ENCODE measurements at regions not wholly inside any gene's neighbourhood (a gene's known extent, or its start where the extent isn't known, plus 50 kb on each side); places are given as distances from the start of the nearest gene placed in this dataset.

- TF ChIP-seq CTCF (IDR thresholded peaks at IDR 0.05) (no peak), EP300 (IDR thresholded peaks at IDR 0.05; ENCODE audit: low read depth) (no peak), POLR2A (IDR thresholded peaks at IDR 0.05) (no peak), POLR2AphosphoS5 (IDR thresholded peaks at IDR 0.05) (no peak)
Observed at GRCh38 chr3:117434661-117435412, 725.3 kb downstream of the TUSC7 start.

All from transverse colon (tissue), 4 donors.